ENCODE measurements at regions not wholly inside any gene's neighbourhood (a gene's known extent, or its start where the extent isn't known, plus 50 kb on each side); places are given as distances from the start of the nearest gene placed in this dataset.

DNA sequence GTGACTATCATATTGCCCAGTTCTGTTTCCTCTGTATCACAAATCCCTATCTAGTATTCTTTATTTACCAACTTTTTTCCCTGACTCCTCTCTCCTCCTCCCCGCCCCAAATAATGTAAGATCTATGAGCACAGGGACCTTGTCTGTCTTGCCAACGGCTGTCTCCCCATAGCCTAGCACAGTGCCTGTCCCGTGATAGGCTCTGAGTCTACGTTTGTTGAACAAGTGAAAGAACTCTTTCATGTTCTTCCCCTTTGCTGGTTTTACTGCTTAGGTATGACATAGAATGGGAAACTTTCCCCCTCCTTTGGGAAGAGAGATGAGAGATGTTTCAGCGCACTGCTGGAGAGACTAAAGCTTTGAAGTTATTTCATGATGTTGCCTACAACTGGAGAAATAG, 367.0 kb downstream of the PRDM2 start:
- TF ChIP-seq CEBPB (IDR thresholded peaks at IDR 0.05) (no peak), TCF12 (IDR thresholded peaks at IDR 0.05; ENCODE audit: low read depth) (no peak), TAF1 (IDR thresholded peaks at IDR 0.05; ENCODE audit: low read depth) (no peak), RAD21 (IDR thresholded peaks at IDR 0.05; ENCODE audit: low read depth) (no peak), CREB1 (IDR thresholded peaks at IDR 0.05; ENCODE audit: low read depth) (no peak), YY1 (IDR thresholded peaks at IDR 0.05; ENCODE audit: low read depth) (no peak), EGR1 (IDR thresholded peaks at IDR 0.05) (no peak)
- TF ChIP-seq, protein P1, sequence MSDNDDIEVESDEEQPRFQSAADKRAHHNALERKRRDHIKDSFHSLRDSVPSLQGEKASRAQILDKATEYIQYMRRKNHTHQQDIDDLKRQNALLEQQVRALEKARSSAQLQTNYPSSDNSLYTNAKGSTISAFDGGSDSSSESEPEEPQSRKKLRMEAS (IDR thresholded peaks at IDR 0.05), result no peak
- TF ChIP-seq, protein P2, sequence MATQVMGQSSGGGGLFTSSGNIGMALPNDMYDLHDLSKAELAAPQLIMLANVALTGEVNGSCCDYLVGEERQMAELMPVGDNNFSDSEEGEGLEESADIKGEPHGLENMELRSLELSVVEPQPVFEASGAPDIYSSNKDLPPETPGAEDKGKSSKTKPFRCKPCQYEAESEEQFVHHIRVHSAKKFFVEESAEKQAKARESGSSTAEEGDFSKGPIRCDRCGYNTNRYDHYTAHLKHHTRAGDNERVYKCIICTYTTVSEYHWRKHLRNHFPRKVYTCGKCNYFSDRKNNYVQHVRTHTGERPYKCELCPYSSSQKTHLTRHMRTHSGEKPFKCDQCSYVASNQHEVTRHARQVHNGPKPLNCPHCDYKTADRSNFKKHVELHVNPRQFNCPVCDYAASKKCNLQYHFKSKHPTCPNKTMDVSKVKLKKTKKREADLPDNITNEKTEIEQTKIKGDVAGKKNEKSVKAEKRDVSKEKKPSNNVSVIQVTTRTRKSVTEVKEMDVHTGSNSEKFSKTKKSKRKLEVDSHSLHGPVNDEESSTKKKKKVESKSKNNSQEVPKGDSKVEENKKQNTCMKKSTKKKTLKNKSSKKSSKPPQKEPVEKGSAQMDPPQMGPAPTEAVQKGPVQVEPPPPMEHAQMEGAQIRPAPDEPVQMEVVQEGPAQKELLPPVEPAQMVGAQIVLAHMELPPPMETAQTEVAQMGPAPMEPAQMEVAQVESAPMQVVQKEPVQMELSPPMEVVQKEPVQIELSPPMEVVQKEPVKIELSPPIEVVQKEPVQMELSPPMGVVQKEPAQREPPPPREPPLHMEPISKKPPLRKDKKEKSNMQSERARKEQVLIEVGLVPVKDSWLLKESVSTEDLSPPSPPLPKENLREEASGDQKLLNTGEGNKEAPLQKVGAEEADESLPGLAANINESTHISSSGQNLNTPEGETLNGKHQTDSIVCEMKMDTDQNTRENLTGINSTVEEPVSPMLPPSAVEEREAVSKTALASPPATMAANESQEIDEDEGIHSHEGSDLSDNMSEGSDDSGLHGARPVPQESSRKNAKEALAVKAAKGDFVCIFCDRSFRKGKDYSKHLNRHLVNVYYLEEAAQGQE (IDR thresholded peaks at IDR 0.05; ENCODE audit: low read depth), result no peak
